Left hindlimb (tissue), 1 donor: ENCODE measurements at regions not wholly inside any gene's neighbourhood (a gene's known extent, or its start where the extent isn't known, plus 50 kb on each side); places are given as distances from the start of the nearest gene placed in this dataset.

Experiments used
- DNase-seq: peaks from one replicate; pipeline ENCODE4 v3.0.0-alpha.2; 2018

- no peak for DNase-seq
These were observed 52.4 kb upstream of the SELENOK start for GRCh38 chr3:53944028-53944427.

- DNase-seq, result no peak
These were observed 50.3 kb upstream of the SELENOK start for GRCh38 chr3:53941950-53942349.
